ENCODE measurements at regions not wholly inside any gene's neighbourhood (a gene's known extent, or its start where the extent isn't known, plus 50 kb on each side); places are given as distances from the start of the nearest gene placed in this dataset.

DNA sequence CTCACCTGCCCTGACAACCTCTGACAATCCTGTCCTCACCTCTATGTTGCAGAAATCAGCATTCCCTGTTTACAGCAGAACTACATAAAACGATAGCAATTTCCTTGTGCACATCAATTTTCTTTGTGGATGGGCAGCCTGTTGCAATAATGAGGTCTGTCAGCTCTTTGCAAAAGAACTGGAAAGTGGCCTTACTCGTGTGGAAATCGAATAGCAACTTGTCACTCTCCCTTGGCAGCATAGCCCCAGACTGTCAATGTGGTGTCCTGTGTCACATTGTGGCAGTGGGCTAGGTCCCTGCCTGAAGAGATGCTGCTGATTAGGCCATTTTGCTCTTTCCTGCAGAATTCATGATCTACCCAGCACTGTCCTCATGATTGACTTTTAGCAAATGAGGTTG is 531.9 kb downstream of the CCDC85A start:
- DNase-seq (ENCODE audit: low read depth), result no peak
- TF ChIP-seq, protein P1, sequence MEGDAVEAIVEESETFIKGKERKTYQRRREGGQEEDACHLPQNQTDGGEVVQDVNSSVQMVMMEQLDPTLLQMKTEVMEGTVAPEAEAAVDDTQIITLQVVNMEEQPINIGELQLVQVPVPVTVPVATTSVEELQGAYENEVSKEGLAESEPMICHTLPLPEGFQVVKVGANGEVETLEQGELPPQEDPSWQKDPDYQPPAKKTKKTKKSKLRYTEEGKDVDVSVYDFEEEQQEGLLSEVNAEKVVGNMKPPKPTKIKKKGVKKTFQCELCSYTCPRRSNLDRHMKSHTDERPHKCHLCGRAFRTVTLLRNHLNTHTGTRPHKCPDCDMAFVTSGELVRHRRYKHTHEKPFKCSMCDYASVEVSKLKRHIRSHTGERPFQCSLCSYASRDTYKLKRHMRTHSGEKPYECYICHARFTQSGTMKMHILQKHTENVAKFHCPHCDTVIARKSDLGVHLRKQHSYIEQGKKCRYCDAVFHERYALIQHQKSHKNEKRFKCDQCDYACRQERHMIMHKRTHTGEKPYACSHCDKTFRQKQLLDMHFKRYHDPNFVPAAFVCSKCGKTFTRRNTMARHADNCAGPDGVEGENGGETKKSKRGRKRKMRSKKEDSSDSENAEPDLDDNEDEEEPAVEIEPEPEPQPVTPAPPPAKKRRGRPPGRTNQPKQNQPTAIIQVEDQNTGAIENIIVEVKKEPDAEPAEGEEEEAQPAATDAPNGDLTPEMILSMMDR (IDR thresholded peaks at IDR 0.05; ENCODE audit: control insufficient read depth, extremely low read depth, insufficient read depth), result no peak
- H3K4me3 ChIP-seq (ENCODE audit: low read depth, low read length), result no peak overlapping the region

DNA sequence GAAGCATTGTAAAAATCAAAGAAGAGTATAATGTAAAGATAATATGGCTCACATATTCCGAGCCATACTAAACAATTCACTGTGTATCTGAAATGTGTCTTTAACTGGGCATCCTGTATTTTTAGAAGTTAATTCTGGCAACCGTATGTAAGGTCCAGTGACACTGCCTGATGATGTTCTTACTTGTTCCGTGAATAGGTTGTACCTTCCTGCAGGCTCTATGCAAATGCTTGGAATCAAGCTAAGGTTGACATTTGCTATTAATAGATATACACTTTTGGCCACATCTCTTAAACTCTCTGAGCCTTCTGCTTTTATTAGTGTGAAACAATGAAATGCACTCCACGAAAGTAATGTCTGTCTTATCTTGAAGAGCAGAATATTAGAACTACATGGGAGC is 534.6 kb downstream of the CCDC85A start:
- H3K4me3 ChIP-seq (ENCODE audit: low read depth, low read length), result no peak overlapping the region
- TF ChIP-seq, protein P1 (IDR thresholded peaks at IDR 0.05; ENCODE audit: control insufficient read depth, extremely low read depth, insufficient read depth), result no peak
- no peak for DNase-seq (ENCODE audit: low read depth)

DNA sequence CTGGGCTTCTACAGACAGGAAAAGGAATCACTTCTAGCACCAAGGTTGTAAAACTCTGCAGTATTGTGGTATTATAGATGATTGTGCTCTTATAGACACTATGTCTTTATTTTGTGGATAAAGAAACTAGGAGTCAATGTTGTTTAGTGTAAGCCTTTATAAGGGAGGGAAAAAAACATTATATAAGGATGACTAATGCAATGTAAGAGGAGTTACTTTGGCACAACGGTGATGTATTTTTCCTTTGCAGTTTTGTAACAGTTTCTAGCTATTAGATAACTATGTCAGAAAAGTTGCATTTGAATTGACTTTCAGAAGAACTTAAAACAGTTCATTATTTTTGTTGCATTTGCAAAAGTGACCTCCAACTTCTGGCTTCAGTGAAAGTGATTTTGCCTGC is 545.4 kb downstream of the CCDC85A start:
- no peak for DNase-seq (ENCODE audit: low read depth)

DNA sequence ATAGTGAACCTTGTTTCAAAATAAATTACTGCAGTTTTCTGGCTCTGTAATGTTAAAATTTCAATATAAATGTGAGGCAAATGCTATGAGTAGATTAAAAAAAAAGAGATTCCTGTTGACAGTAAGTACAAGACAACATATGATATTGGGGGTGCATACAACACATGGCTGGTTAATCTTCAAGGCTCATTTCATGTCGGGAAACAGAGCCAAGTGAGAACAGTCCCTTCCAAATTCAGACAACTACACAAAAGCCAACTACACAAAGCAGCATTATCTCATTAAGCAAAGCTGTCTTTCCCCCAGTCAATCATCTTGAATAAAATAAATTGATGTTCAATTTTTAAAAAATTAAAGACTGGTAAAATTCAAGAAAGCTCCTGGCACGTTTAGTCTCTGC is 549.2 kb downstream of the CCDC85A start:
- no peak overlapping the region for H3K4me3 ChIP-seq (ENCODE audit: low read depth, low read length)
- no peak for DNase-seq (ENCODE audit: low read depth)
- TF ChIP-seq, protein P1 (IDR thresholded peaks at IDR 0.05; ENCODE audit: control insufficient read depth, extremely low read depth, insufficient read depth), result no peak

More for the DNA sequence above, 545.4 kb downstream of the CCDC85A start:
- H3K4me3 ChIP-seq (ENCODE audit: low read depth, low read length), result no peak overlapping the region
- TF ChIP-seq, protein P1 (IDR thresholded peaks at IDR 0.05; ENCODE audit: control insufficient read depth, extremely low read depth, insufficient read depth), result no peak

DNA sequence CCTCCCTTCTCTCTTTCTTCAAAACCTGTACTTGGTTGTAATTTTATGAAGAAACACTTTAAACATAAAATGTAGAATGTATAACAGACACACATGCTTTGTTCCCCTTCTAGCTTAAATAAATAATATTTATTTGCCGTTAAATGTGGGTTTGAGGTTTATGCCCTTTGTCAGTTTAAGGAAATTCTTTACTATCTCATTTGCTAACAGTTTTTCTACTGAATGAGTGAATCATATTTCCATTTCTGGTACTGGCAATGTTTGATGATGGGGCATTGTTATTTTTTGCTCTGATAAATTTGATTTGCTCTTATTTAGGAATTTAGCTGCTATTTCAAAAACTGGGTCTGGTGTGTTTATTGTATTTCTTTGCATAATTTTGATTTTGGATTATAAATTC is 555.6 kb downstream of the CCDC85A start:
- TF ChIP-seq, protein P1 (IDR thresholded peaks at IDR 0.05; ENCODE audit: control insufficient read depth, extremely low read depth, insufficient read depth), result no peak
- no peak for DNase-seq (ENCODE audit: low read depth)

DNA sequence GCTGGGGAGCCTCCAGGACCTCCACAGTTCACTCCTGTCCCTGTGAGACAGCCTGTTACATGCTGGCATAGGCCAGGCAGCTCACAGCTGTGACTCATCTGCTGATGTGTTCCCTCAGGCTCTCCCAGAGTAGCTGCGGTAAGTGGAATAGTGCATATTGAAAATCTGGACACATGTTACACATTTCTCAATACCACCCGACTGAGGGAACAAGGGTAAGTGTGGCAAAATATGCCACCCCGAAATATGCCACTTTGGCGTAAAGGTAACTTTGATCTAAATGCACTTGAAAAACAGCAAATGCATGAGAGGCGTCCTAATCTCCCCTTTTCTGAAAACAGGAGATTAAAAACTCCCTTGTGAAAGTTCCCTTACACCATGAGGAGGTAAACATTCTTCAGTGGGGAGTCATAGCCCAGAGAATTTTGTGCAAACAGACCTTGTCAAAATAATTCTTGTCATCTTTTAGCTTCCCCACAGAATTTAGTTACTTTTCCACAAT is 557.9 kb downstream of the CCDC85A start:
- no peak for DNase-seq (ENCODE audit: low read depth)
- no peak overlapping the region for H3K4me3 ChIP-seq (ENCODE audit: low read depth, low read length)
- TF ChIP-seq, protein P1 (IDR thresholded peaks at IDR 0.05; ENCODE audit: control insufficient read depth, extremely low read depth, insufficient read depth), result no peak

More for the DNA sequence above, 555.6 kb downstream of the CCDC85A start:
- H3K4me3 ChIP-seq (ENCODE audit: low read depth, low read length), result no peak overlapping the region

DNA sequence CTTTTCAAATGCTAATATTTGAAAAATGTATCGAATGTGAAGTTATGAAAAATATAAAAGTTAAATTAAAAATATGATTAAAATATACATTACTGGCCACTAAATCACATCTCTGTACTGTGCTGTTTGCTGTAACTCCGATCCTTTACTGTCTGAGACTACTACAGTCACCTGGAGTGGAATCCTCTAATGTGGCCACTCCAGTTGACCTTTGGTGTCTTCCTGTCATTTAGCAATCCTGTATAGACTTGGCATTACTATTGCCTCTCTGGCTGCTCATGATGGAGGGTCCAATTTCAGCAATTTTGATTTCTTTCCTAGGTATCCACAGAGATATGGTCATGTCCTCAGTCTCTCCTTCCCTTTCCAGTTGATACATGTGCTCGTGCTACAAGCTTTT is 560.0 kb downstream of the CCDC85A start:
- DNase-seq (ENCODE audit: low read depth), result no peak
- no peak overlapping the region for H3K4me3 ChIP-seq (ENCODE audit: low read depth, low read length)
- TF ChIP-seq, protein P1 (IDR thresholded peaks at IDR 0.05; ENCODE audit: control insufficient read depth, extremely low read depth, insufficient read depth), result no peak
